ENCODE measurements at regions not wholly inside any gene's neighbourhood (a gene's known extent, or its start where the extent isn't known, plus 50 kb on each side); places are given as distances from the start of the nearest gene placed in this dataset.

GRCh38 chr4:145418739-145419138 is 62.9 kb upstream of the SMAD1 start:
- DNase-seq = no peak
- Mint-ChIP-seq H3K4me3 (ENCODE audit: low read depth, unreplicated experiment) (no peak overlapping the region), H3K27me3 (ENCODE audit: unreplicated experiment) (no peaks in the 10 kb centered on the region), H3K4me1 (ENCODE audit: low read depth, unreplicated experiment) (no peaks in the 10 kb centered on the region), H3K36me3 (ENCODE audit: insufficient read depth, unreplicated experiment) (no peaks in the 10 kb centered on the region), H3K27ac (ENCODE audit: unreplicated experiment) (no peak overlapping the region), H3K9me3 (ENCODE audit: low read depth, unreplicated experiment) (no peaks in the 10 kb centered on the region)
- intact Hi-C loops (cut with micrococcal nuclease; ENCODE audit: unreplicated experiment) = no loop called here
- no peak for TF ChIP-seq CTCF (IDR thresholded peaks at IDR 0.05; ENCODE audit: unreplicated experiment)
- no TSS peak for BruUV-seq (replicated peaks)
- CTCF ChIA-PET = no interaction called here

- Mint-ChIP-seq H3K27me3 (ENCODE audit: unreplicated experiment) (no peaks in the 10 kb centered on the region), H3K4me3 (ENCODE audit: low read depth, unreplicated experiment) (no peak overlapping the region), H3K9me3 (ENCODE audit: low read depth, unreplicated experiment) (no peaks in the 10 kb centered on the region), H3K4me1 (ENCODE audit: low read depth, unreplicated experiment) (no peaks in the 10 kb centered on the region), H3K36me3 (ENCODE audit: insufficient read depth, unreplicated experiment) (no peaks in the 10 kb centered on the region), H3K27ac (ENCODE audit: unreplicated experiment) (no peak overlapping the region)
- intact Hi-C loops (cut with micrococcal nuclease; ENCODE audit: unreplicated experiment) = no loop called here
- no TSS peak for BruUV-seq (replicated peaks)
- no peak for TF ChIP-seq CTCF (IDR thresholded peaks at IDR 0.05; ENCODE audit: unreplicated experiment)
- DNase-seq = no peak
- CTCF ChIA-PET = no interaction called here
These were observed 64.1 kb upstream of the SMAD1 start for GRCh38 chr4:145417348-145418130.

GRCh38 chr4:145414841-145415240 is 66.8 kb upstream of the SMAD1 start:
- Mint-ChIP-seq H3K27ac (ENCODE audit: unreplicated experiment) (no peak overlapping the region), H3K27me3 (ENCODE audit: unreplicated experiment) (no peaks in the 10 kb centered on the region), H3K9me3 (ENCODE audit: low read depth, unreplicated experiment) (no peaks in the 10 kb centered on the region), H3K36me3 (ENCODE audit: insufficient read depth, unreplicated experiment) (no peaks in the 10 kb centered on the region), H3K4me3 (ENCODE audit: low read depth, unreplicated experiment) (no peak overlapping the region), H3K4me1 (ENCODE audit: low read depth, unreplicated experiment) (no peaks in the 10 kb centered on the region)
- intact Hi-C loops (cut with micrococcal nuclease; ENCODE audit: unreplicated experiment) = no loop called here
- BruUV-seq (replicated peaks) = no TSS peak
- CTCF ChIA-PET = no interaction called here
- no peak for TF ChIP-seq CTCF (IDR thresholded peaks at IDR 0.05; ENCODE audit: unreplicated experiment)
- no peak for DNase-seq

- no peaks in the 10 kb centered on the region for H3K27me3 Mint-ChIP-seq (ENCODE audit: unreplicated experiment)
- no peaks in the 10 kb centered on the region for H3K36me3 Mint-ChIP-seq (ENCODE audit: insufficient read depth, unreplicated experiment)
- intact Hi-C loops (cut with micrococcal nuclease; ENCODE audit: unreplicated experiment) = no loop called here
- H3K27ac Mint-ChIP-seq (ENCODE audit: unreplicated experiment) = no peak overlapping the region
- no peaks in the 10 kb centered on the region for H3K4me1 Mint-ChIP-seq (ENCODE audit: low read depth, unreplicated experiment)
- BruUV-seq (replicated peaks) = no TSS peak
- no peaks in the 10 kb centered on the region for H3K9me3 Mint-ChIP-seq (ENCODE audit: low read depth, unreplicated experiment)
- CTCF ChIA-PET = no interaction called here
- no peak for TF ChIP-seq CTCF (IDR thresholded peaks at IDR 0.05; ENCODE audit: unreplicated experiment)
- DNase-seq = no peak
- H3K4me3 Mint-ChIP-seq (ENCODE audit: low read depth, unreplicated experiment) = no peak overlapping the region
These were observed 67.4 kb upstream of the SMAD1 start for GRCh38 chr4:145414226-145414625.
